ENCODE measurements at regions not wholly inside any gene's neighbourhood (a gene's known extent, or its start where the extent isn't known, plus 50 kb on each side); places are given as distances from the start of the nearest gene placed in this dataset.

DNA sequence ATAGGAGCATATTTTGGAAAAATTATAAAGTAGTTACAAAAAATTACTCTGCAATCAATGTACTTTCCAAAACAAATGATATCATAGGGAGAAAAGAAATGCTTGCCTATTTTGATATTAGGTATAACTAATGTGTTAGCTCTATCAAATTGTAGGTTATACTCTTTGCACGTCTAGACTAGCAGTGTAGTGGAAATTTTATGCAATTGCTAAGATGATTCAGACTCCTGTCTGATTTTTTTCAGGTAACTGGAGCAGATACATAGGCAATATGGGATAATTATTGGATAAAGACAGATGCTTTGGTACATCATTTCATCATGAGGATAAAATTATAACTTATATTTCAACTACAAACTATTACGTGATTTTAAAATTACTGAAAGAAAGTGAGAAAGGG is 918.3 kb downstream of the EPHA4 start:
- intact Hi-C loops (cut with DNase I): no loop called here
- DNase-seq: no peak
- 83 to 89% (median 83%) methylated on average over 2 of the region's 2 CpGs for WGBS, 3 donors

GRCh38 chr2:220654322-220654721 is 917.8 kb downstream of the EPHA4 start:
- Histone ChIP-seq H3K27me3 (no peaks in the 10 kb centered on the region), H3K4me3 (no peak overlapping the region), H3K9me3 (no peaks in the 10 kb centered on the region), H3K4me1 (ENCODE audit: insufficient read depth) (no peaks in the 10 kb centered on the region), H3K27ac (no peak overlapping the region), H3K36me3 (no peaks in the 10 kb centered on the region)
- TF ChIP-seq POLR2A (IDR thresholded peaks at IDR 0.05) (no peak), CTCF (IDR thresholded peaks at IDR 0.05) (no peak), EP300 (IDR thresholded peaks at IDR 0.05) (no peak)
- intact Hi-C loops (cut with DNase I): no loop called here
- WGBS, 3 donors: 93 to 95% (median 94%) methylated on average over 3 of the region's 3 CpGs
- DNase-seq: no peak

More for the DNA sequence above, 918.3 kb downstream of the EPHA4 start:
- no peak overlapping the region for H3K27ac ChIP-seq
- TF ChIP-seq POLR2A (IDR thresholded peaks at IDR 0.05) (no peak), CTCF (IDR thresholded peaks at IDR 0.05) (no peak), EP300 (IDR thresholded peaks at IDR 0.05) (no peak)
- no peak overlapping the region for H3K4me3 ChIP-seq
- H3K27me3 ChIP-seq: no peaks in the 10 kb centered on the region
- H3K4me1 ChIP-seq (ENCODE audit: insufficient read depth): no peaks in the 10 kb centered on the region
- H3K9me3 ChIP-seq: no peaks in the 10 kb centered on the region
- no peaks in the 10 kb centered on the region for H3K36me3 ChIP-seq

GRCh38 chr2:220660277-220661145 is 911.6 kb downstream of the EPHA4 start:
- no peak overlapping the region for H3K4me3 ChIP-seq
- no peaks in the 10 kb centered on the region for H3K27me3 ChIP-seq
- H3K36me3 ChIP-seq: no peaks in the 10 kb centered on the region
- WGBS, 3 donors: 69 to 82% (median 79%) methylated on average over 4 of the region's 4 CpGs
- H3K9me3 ChIP-seq: no peaks in the 10 kb centered on the region
- no peak overlapping the region for H3K27ac ChIP-seq
- intact Hi-C loops (cut with DNase I): no loop called here
- no peak for DNase-seq
- no peaks in the 10 kb centered on the region for H3K4me1 ChIP-seq (ENCODE audit: insufficient read depth)
- TF ChIP-seq CTCF (IDR thresholded peaks at IDR 0.05): no peak

DNA sequence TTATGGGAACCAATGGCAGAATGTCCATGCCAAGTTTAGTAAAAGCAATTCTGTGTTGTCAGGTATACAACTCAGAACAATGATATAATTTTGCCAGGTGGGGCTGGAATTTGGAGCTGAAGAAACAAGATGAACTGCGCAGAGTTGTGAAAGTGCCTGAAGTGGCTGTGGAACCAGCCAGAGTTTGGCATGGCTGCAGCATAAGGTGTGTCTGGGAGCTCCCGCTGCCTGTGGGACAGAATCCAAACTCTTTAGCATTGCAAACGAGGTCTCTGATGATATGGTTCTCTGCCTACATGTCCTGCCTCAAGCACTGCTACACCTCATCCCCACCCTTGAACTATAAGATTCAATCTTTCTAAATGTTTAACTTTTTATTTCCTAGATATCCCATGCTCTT is 909.7 kb downstream of the EPHA4 start:
- Histone ChIP-seq H3K4me3 (no peak overlapping the region), H3K9me3 (no peaks in the 10 kb centered on the region), H3K36me3 (no peaks in the 10 kb centered on the region), H3K27ac (no peak overlapping the region), H3K4me1 (ENCODE audit: insufficient read depth) (no peaks in the 10 kb centered on the region), H3K27me3 (no peaks in the 10 kb centered on the region)
- TF ChIP-seq POLR2A (IDR thresholded peaks at IDR 0.05) (no peak), CTCF (IDR thresholded peaks at IDR 0.05) (no peak), EP300 (IDR thresholded peaks at IDR 0.05) (no peak)
- no peak for DNase-seq
- intact Hi-C loops (cut with DNase I): no loop called here
- WGBS, 3 donors: 89 to 96% (median 94%) methylated on average over 3 of the region's 3 CpGs
